Thyroid gland (tissue), 4 donors: ENCODE measurements at regions not wholly inside any gene's neighbourhood (a gene's known extent, or its start where the extent isn't known, plus 50 kb on each side); places are given as distances from the start of the nearest gene placed in this dataset.

Source experiments
- DNase-seq, 2 donors: peaks; one replicate each; pipeline ENCODE4 v3.0.0-alpha.2; 2019
- H3K27ac ChIP-seq, 3 donors: fragments of 200-600 bp; sonication (generic); 1 replicate in 2 of 3; 2 replicates in 1 of 3; pipeline ENCODE4 v1.5.1; 2016 to 2019; ENCODE audit warnings: mild to moderate bottlenecking in 1 of 3, moderate library complexity in 1 of 3
- H3K27me3 ChIP-seq: fragments of 200-600 bp; sonication (generic); one replicate; pipeline ENCODE4 v1.5.1; 2019
- H3K36me3 ChIP-seq, 2 donors: fragments of 200-600 bp; sonication (generic); one replicate each; pipeline ENCODE4 v1.5.1; 2016 to 2019
- H3K4me1 ChIP-seq, 2 donors: fragments of 200-600 bp; sonication (generic); one replicate each; pipeline ENCODE4 v1.5.1; 2017 to 2019
- H3K4me3 ChIP-seq, 3 donors: fragments of 200-600 bp; sonication (generic); replicated peaks in 1 of 3; 1 replicate in 2 of 3; 2 replicates in 1 of 3; pipeline ENCODE4 v1.5.1; 2016; ENCODE audit warnings: mild to moderate bottlenecking in 1 of 3
- H3K9me3 ChIP-seq: fragments of 200-600 bp; sonication (generic); one replicate; pipeline ENCODE4 v1.5.1; 2017
- POLR2A ChIP-seq, 2 donors: fragments of 450-650 bp; IDR thresholded peaks; one replicate each; pipeline ENCODE4 v1.6.1; 2017; ENCODE audit warnings: antibody characterized with exemption in 2 of 2, mild to moderate bottlenecking in 2 of 2, moderate library complexity in 1 of 2
- WGBS, 2 donors: methylation state at CpG; one replicate each; pipeline ENCODE4 v1.1.5; 2017; 5-methylcytosine and 5-hydroxymethylcytosine counted together
- intact Hi-C: fragments of 100-400 bp; cut with DNase I; formaldehyde crosslinking; loops from one replicate; pipeline ENCODE4 v1.15.1; 2023
- TF ChIP-seq, protein P1 (sequence below), 6 experiments: fragments of 200-600 bp in 3 of 6; fragments of 450-650 bp in 3 of 6; sonication (generic) in 3 of 6; IDR thresholded peaks; one replicate each; pipeline ENCODE4 v1.5.1; 2016 to 2019; ENCODE audit warnings: antibody characterized with exemption in 6 of 6, mild to moderate bottlenecking in 2 of 6, inconsistent platforms in 1 of 6, moderate library complexity in 1 of 6

DNA sequence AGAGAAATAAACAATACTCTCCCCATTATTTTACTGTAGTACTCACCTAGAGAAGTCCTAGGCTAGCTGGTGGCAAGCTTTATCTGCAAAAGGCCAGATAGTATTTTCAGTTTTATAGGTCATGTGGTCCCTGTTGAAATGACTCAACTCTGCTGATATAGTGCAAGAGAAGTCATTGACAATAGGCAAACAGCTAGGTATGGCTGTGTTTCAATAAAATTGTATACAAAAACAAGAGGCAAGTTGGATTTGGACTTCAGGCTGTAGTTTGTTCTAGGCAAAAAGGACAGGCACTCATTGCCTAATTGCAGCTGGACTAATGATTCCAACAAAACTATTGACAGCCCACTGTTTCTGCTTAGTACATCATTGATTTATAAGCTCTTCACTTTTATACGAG, 328.0 kb upstream of the PDZRN3 start:
- WGBS, 2 donors = 70 to 95% methylated on average over 1 of the region's 1 CpG
- Histone ChIP-seq H3K4me3 (no peak overlapping the region), H3K9me3 (no peaks in the 10 kb centered on the region), H3K27me3 (no peaks in the 10 kb centered on the region), H3K27ac (no peak overlapping the region), H3K36me3 (no peaks in the 10 kb centered on the region), H3K4me1 (no peaks in the 10 kb centered on the region)
- DNase-seq = no peak
- intact Hi-C loops = no loop called here
- TF ChIP-seq, protein P1, sequence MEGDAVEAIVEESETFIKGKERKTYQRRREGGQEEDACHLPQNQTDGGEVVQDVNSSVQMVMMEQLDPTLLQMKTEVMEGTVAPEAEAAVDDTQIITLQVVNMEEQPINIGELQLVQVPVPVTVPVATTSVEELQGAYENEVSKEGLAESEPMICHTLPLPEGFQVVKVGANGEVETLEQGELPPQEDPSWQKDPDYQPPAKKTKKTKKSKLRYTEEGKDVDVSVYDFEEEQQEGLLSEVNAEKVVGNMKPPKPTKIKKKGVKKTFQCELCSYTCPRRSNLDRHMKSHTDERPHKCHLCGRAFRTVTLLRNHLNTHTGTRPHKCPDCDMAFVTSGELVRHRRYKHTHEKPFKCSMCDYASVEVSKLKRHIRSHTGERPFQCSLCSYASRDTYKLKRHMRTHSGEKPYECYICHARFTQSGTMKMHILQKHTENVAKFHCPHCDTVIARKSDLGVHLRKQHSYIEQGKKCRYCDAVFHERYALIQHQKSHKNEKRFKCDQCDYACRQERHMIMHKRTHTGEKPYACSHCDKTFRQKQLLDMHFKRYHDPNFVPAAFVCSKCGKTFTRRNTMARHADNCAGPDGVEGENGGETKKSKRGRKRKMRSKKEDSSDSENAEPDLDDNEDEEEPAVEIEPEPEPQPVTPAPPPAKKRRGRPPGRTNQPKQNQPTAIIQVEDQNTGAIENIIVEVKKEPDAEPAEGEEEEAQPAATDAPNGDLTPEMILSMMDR (IDR thresholded peaks at IDR 0.05) = no peak
- TF ChIP-seq POLR2A (IDR thresholded peaks at IDR 0.05) = no peak

DNA sequence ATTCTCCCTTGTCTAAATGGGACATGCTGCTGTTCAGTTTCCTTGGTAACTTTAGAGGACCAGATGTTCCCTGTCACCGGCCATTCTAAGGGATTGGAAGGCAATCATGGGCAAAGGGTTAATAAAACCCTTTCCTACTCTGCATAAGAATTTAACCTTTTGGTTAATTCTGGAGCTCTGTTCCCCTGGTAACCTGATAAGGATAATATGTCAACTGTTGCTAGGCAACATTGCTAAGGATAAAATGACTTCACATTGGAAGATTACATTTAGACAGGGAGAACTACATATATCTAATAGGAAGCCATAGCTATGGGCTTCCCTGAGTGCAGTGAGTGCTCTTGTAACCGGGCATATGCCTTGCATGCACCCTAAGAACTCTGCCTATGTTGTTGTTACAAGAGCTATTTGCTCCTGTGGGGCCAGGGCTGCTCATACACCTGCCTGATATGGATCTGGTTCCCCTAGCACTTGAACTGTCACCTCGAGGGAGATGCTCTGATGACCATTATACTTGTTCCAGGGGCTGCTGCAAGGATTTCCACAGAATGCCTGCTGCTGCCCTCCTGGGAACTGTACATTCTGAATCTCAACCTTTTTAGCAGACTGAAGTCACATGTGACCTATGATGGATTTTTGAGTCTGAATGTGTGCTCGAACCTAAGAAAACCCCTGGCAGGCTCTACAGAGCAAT, 326.3 kb upstream of the PDZRN3 start:
- no peaks in the 10 kb centered on the region for H3K36me3 ChIP-seq
- no peaks in the 10 kb centered on the region for H3K9me3 ChIP-seq
- intact Hi-C loops = no loop called here
- 49 to 50% methylated on average over 4 of the region's 4 CpGs for WGBS, 2 donors
- no peak overlapping the region for H3K4me3 ChIP-seq
- H3K27ac ChIP-seq = no peak overlapping the region
- no peaks in the 10 kb centered on the region for H3K4me1 ChIP-seq
- no peaks in the 10 kb centered on the region for H3K27me3 ChIP-seq
- DNase-seq = no peak
- TF ChIP-seq POLR2A (IDR thresholded peaks at IDR 0.05) = no peak
- TF ChIP-seq, protein P1 (IDR thresholded peaks at IDR 0.05) = no peak

DNA sequence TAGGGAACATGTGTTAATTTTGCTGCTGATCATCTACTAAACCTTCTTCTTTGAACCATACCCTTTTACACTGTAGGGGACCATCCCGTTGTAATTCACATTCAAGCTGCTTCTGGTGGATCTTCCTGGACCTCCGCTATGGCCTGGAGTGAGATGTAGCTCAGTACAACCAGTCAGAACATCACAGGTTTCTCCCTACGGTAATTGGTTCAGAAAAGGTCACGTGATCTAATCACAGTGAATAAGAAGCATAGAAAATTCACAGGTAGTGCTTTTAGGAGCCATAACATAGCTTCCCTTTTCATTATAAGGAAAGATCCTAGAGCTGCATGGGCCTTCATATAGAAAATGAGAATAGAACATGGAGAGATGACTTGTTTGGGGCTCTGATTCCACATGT, 320.8 kb upstream of the PDZRN3 start:
- WGBS, 2 donors = 82 to 96% methylated on average over 4 of the region's 4 CpGs
- TF ChIP-seq POLR2A (IDR thresholded peaks at IDR 0.05) = no peak
- TF ChIP-seq, protein P1 (IDR thresholded peaks at IDR 0.05) = no peak
- Histone ChIP-seq H3K27me3 (no peaks in the 10 kb centered on the region), H3K9me3 (no peaks in the 10 kb centered on the region), H3K4me1 (no peaks in the 10 kb centered on the region), H3K36me3 (no peaks in the 10 kb centered on the region), H3K27ac (no peak overlapping the region), H3K4me3 (no peak overlapping the region)
- intact Hi-C loops = no loop called here
- DNase-seq = no peak

DNA sequence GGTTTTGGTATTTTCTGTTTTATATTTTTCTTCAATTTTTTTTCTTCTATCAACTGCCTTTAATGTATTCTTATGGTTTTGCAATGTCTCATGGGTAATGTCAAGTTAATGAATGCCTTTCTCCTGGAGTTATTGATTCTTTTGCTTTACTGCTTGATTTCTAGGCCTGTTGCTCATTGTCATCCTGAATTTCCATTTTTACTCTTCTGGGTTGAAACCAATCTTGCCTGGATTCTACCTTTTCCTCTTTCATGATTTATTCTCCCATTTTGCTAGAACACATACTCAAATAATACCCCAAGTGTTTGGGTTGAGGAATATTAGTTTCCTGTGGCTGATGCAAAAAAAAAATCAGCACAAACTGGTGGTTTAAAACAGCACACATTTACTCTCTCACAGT, 315.2 kb upstream of the PDZRN3 start:
- Histone ChIP-seq H3K4me1 (no peaks in the 10 kb centered on the region), H3K27me3 (no peaks in the 10 kb centered on the region), H3K9me3 (no peaks in the 10 kb centered on the region), H3K27ac (no peak overlapping the region), H3K36me3 (no peaks in the 10 kb centered on the region), H3K4me3 (no peak overlapping the region)
- intact Hi-C loops = no loop called here
- no peak for DNase-seq
- no peak for TF ChIP-seq POLR2A (IDR thresholded peaks at IDR 0.05)
- TF ChIP-seq, protein P1 (IDR thresholded peaks at IDR 0.05) = no peak

DNA sequence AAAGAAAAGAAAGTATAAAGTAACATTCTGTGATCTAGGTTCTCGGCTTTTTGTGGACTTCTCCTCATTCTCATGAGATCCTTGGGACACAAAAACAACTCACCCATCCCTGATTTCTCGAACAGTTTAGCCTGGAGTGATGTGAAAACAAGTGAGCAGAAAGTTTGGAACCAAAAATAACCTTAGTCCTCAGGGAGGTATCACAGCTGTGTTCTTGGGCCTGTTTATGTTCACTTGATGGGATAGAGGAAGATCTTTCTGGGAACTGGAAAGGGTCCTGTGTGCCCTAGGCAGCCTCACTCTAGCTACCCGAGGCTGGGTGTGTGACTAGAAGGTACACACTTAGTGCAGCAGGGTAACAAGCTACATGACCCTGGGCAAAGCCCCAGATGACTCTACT, 308.8 kb upstream of the PDZRN3 start:
- H3K4me3 ChIP-seq = no peak overlapping the region
- intact Hi-C loops = no loop called here
- 55 to 69% methylated on average over 3 of the region's 3 CpGs for WGBS, 2 donors
- TF ChIP-seq, protein P1 (IDR thresholded peaks at IDR 0.05) = no peak
- TF ChIP-seq POLR2A (IDR thresholded peaks at IDR 0.05) = no peak
- no peak overlapping the region for H3K27ac ChIP-seq
- no peaks in the 10 kb centered on the region for H3K27me3 ChIP-seq
- no peaks in the 10 kb centered on the region for H3K36me3 ChIP-seq
- H3K9me3 ChIP-seq = no peaks in the 10 kb centered on the region
- H3K4me1 ChIP-seq = no peaks in the 10 kb centered on the region
- DNase-seq = no peak
